ENCODE measurements at regions not wholly inside any gene's neighbourhood (a gene's known extent, or its start where the extent isn't known, plus 50 kb on each side); places are given as distances from the start of the nearest gene placed in this dataset.

- H3K36me3 ChIP-seq (ENCODE audit: control insufficient read depth, insufficient read depth, low read length), result no peaks in the 10 kb centered on the region
- no peak overlapping the region for H3K4me2 ChIP-seq (ENCODE audit: insufficient read depth, low read length)
- no peaks in the 10 kb centered on the region for H3K79me2 ChIP-seq (ENCODE audit: control insufficient read depth, insufficient read depth, low read length)
- ChIA-PET CTCF (ENCODE audit: low intra/inter-chr PET ratio) (no interaction called here), POLR2A (no interaction called here)
- intact Hi-C loops (cut with micrococcal nuclease), result no loop called here
- no TSS peak for BruUV-seq (replicated peaks)
- no peak overlapping the region for H2AFZ ChIP-seq (ENCODE audit: low read depth, low read length)
- H3K9ac ChIP-seq (ENCODE audit: insufficient read depth in 1 of 2, low read depth in 2 of 2, low read length in 2 of 2), result no peak overlapping the region
- no peak overlapping the region for H3K27ac ChIP-seq (ENCODE audit: extremely low read depth, low read depth, low read length)
- DNase-seq (ENCODE audit: extremely low read depth in 1 of 4, low spot score in 3 of 4), result no peak
- 0% methylated on average over 2 of the region's 2 CpGs for WGBS (ENCODE audit: insufficient coverage, low coverage, missing lambda C conversion rate)
- H3K27me3 ChIP-seq (ENCODE audit: control insufficient read depth in 2 of 2, insufficient read depth in 2 of 2, low read length in 2 of 2), result no peaks in the 10 kb centered on the region
- H3K4me3 ChIP-seq, result no peak overlapping the region
- H4K20me1 ChIP-seq (replicated peaks; ENCODE audit: control insufficient read depth, insufficient read depth, low read length), result no peaks in the 10 kb centered on the region
- ATAC-seq, result no peak
- no peaks in the 10 kb centered on the region for H3K9me3 ChIP-seq (replicated peaks; ENCODE audit: control insufficient read depth, insufficient read depth, low read depth, low read length)
- FAIRE-seq, result no peak
- H3K4me1 ChIP-seq (replicated peaks in 1 of 2; ENCODE audit: control insufficient read depth in 2 of 2, insufficient read depth in 2 of 2, low read length in 2 of 2), result no peaks in the 10 kb centered on the region
- H3K9me1 ChIP-seq (ENCODE audit: control insufficient read depth, insufficient read depth, low read length), result no peaks in the 10 kb centered on the region
- in situ Hi-C loops (cut with MboI), result no loop called here
- TF ChIP-seq DNMT1 (IDR thresholded peaks at IDR 0.05) (no peak), ZNF239 (CRISPR knock-in tag; IDR thresholded peaks at IDR 0.05) (no peak), SLC30A9 (CRISPR knock-in tag; IDR thresholded peaks at IDR 0.05) (no peak)
Observed at GRCh38 chr13:57450356-57450755, 181.2 kb upstream of the PCDH17 start.

- TF ChIP-seq ZNF507 (tag; conservative IDR thresholded peaks at IDR 0.05) (no peak), ZNF282 (CRISPR knock-in tag; IDR thresholded peaks at IDR 0.05) (no peak), FOXM1 (IDR thresholded peaks at IDR 0.05; ENCODE audit: low read depth) (no peak), FOXM1 (CRISPR knock-in tag; IDR thresholded peaks at IDR 0.05; ENCODE audit: low read depth) (no peak), TBP (optimal IDR thresholded peaks at IDR 0.05; ENCODE audit: low read depth, low read length) (no peak), ZNF449 (CRISPR knock-in tag; IDR thresholded peaks at IDR 0.05) (no peak), PHTF2 (CRISPR knock-in tag; IDR thresholded peaks at IDR 0.05) (no peak), FOXA3 (CRISPR knock-in tag; conservative IDR thresholded peaks at IDR 0.05 in 1 of 2, IDR thresholded peaks at IDR 0.05 in 1 of 2) (no peak), GABPB2 (CRISPR knock-in tag; conservative IDR thresholded peaks at IDR 0.05) (no peak), OTX1 (CRISPR knock-in tag; IDR thresholded peaks at IDR 0.05) (no peak), ZNF431 (CRISPR knock-in tag; IDR thresholded peaks at IDR 0.05) (no peak)
- in situ Hi-C loops (cut with MboI), result no loop called here
Observed at GRCh38 chr13:57452228-57452627, 179.3 kb upstream of the PCDH17 start.

More at GRCh38 chr13:57452228-57452627, 179.3 kb upstream of the PCDH17 start:
- H3K79me2 ChIP-seq (ENCODE audit: control insufficient read depth, insufficient read depth, low read length), result no peaks in the 10 kb centered on the region
- no peak overlapping the region for H3K27ac ChIP-seq (ENCODE audit: extremely low read depth, low read depth, low read length)
- 0% methylated on average over 2 of the region's 2 CpGs for WGBS (ENCODE audit: insufficient coverage, low coverage, missing lambda C conversion rate)
- no peaks in the 10 kb centered on the region for H3K27me3 ChIP-seq (ENCODE audit: control insufficient read depth in 2 of 2, insufficient read depth in 2 of 2, low read length in 2 of 2)
- H3K9me1 ChIP-seq (ENCODE audit: control insufficient read depth, insufficient read depth, low read length), result no peaks in the 10 kb centered on the region
- POLR2A ChIA-PET, result no interaction called here
- H3K4me3 ChIP-seq, result no peak overlapping the region
- H2AFZ ChIP-seq (ENCODE audit: low read depth, low read length), result no peak overlapping the region
- intact Hi-C loops (cut with micrococcal nuclease), result no loop called here
- no peak overlapping the region for H3K9ac ChIP-seq (ENCODE audit: insufficient read depth in 1 of 2, low read depth in 2 of 2, low read length in 2 of 2)
- H3K4me2 ChIP-seq (ENCODE audit: insufficient read depth, low read length), result no peak overlapping the region
- no peak for DNase-seq (ENCODE audit: extremely low read depth in 1 of 4, low spot score in 3 of 4)
- no peaks in the 10 kb centered on the region for H3K4me1 ChIP-seq (replicated peaks in 1 of 2; ENCODE audit: control insufficient read depth in 2 of 2, insufficient read depth in 2 of 2, low read length in 2 of 2)
- no peak for ATAC-seq
- BruUV-seq (replicated peaks), result no TSS peak
- no peak for FAIRE-seq
- CTCF ChIA-PET (ENCODE audit: low intra/inter-chr PET ratio), result no interaction called here
- no peaks in the 10 kb centered on the region for H4K20me1 ChIP-seq (replicated peaks; ENCODE audit: control insufficient read depth, insufficient read depth, low read length)
- no peaks in the 10 kb centered on the region for H3K9me3 ChIP-seq (replicated peaks; ENCODE audit: control insufficient read depth, insufficient read depth, low read depth, low read length)
- H3K36me3 ChIP-seq (ENCODE audit: control insufficient read depth, insufficient read depth, low read length), result no peaks in the 10 kb centered on the region

Measured in K562 (cell line).